ENCODE measurements at regions not wholly inside any gene's neighbourhood (a gene's known extent, or its start where the extent isn't known, plus 50 kb on each side); places are given as distances from the start of the nearest gene placed in this dataset.

GRCh38 chr21:18950045-18950740 is 546.6 kb upstream of the TMPRSS15 start:
- TF ChIP-seq CTCF (IDR thresholded peaks at IDR 0.05; ENCODE audit: low read length) (no peak), EZH2 (optimal IDR thresholded peaks at IDR 0.05; ENCODE audit: low read depth, low read length) (no peak)

Measured in MM.1S (cell line).